ENCODE measurements at regions not wholly inside any gene's neighbourhood (a gene's known extent, or its start where the extent isn't known, plus 50 kb on each side); places are given as distances from the start of the nearest gene placed in this dataset.

DNA sequence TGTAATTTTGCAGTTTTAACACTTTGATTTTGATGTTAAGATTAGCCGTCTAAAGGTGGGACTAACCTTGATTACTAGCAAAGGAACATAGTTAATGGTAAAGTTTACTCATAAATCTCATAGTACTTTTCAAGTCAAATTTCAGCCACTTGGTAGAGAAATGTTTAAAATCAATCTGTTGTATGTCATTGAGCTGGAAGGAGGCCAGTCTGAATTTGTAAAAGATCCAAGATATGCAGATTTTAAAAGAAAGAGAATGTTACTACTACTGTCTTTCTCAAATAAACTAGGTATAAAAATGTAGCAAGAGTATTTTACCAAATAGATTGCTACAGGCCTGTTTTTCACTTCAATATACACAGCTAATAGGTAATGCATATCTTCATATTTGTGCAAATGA lies 600.8 kb upstream of the SEL1L start:
- no peak for TF ChIP-seq POLR2AphosphoS5 (IDR thresholded peaks at IDR 0.05; ENCODE audit: low read depth, low read length)
- TF ChIP-seq SIN3A (IDR thresholded peaks at IDR 0.05; ENCODE audit: borderline replicate concordance, insufficient read depth, low read length) = no peak
